HG02870 (cell line): ENCODE measurements at regions not wholly inside any gene's neighbourhood (a gene's known extent, or its start where the extent isn't known, plus 50 kb on each side); places are given as distances from the start of the nearest gene placed in this dataset.

ENCODE experiments used
- ATAC-seq: cut with Tn5 transposase; IDR thresholded peaks from one replicate; pipeline ENCODE4 v1.9.1; 2021; ENCODE audit warnings: mild to moderate bottlenecking, moderate library complexity; ENCODE audit not compliant: unreplicated experiment

- no peak for ATAC-seq
Measured at GRCh38 chr3:22568285-22568684, 634.8 kb upstream of the UBE2E2 start.

- ATAC-seq = no peak
Measured at GRCh38 chr3:22569570-22569969, 633.6 kb upstream of the UBE2E2 start.

- ATAC-seq = no peak
Measured at GRCh38 chr3:22581007-22581406, 622.1 kb upstream of the UBE2E2 start.

- no peak for ATAC-seq
Measured at GRCh38 chr3:22582266-22582665, 620.9 kb upstream of the UBE2E2 start.

GRCh38 chr3:22585504-22585903 lies 617.6 kb upstream of the UBE2E2 start:
- ATAC-seq = no peak

- ATAC-seq = no peak
Measured at GRCh38 chr3:22585911-22586310, 617.2 kb upstream of the UBE2E2 start.

GRCh38 chr3:22587446-22587845 lies 615.7 kb upstream of the UBE2E2 start:
- no peak for ATAC-seq

GRCh38 chr3:22593638-22594037 lies 609.5 kb upstream of the UBE2E2 start:
- no peak for ATAC-seq

- ATAC-seq = no peak
Measured at GRCh38 chr3:22594990-22595389, 608.1 kb upstream of the UBE2E2 start.

- ATAC-seq = no peak
Measured at GRCh38 chr3:22606461-22606860, 596.7 kb upstream of the UBE2E2 start.

GRCh38 chr3:22606938-22607337 lies 596.2 kb upstream of the UBE2E2 start:
- ATAC-seq = no peak

- ATAC-seq = no peak
Measured at GRCh38 chr3:22608093-22608492, 595.0 kb upstream of the UBE2E2 start.

GRCh38 chr3:22608721-22609120 lies 594.4 kb upstream of the UBE2E2 start:
- no peak for ATAC-seq

GRCh38 chr3:22609139-22609538 lies 594.0 kb upstream of the UBE2E2 start:
- no peak for ATAC-seq

GRCh38 chr3:22612927-22613326 lies 590.2 kb upstream of the UBE2E2 start:
- ATAC-seq = no peak

GRCh38 chr3:22615790-22616189 lies 587.3 kb upstream of the UBE2E2 start:
- no peak for ATAC-seq

GRCh38 chr3:22617372-22617771 lies 585.8 kb upstream of the UBE2E2 start:
- no peak for ATAC-seq

- no peak for ATAC-seq
Measured at GRCh38 chr3:22620498-22620897, 582.6 kb upstream of the UBE2E2 start.

- ATAC-seq = no peak
Measured at GRCh38 chr3:22621205-22621809, 581.8 kb upstream of the UBE2E2 start.

- ATAC-seq = no peak
Measured at GRCh38 chr3:22627993-22628499, 575.1 kb upstream of the UBE2E2 start.

- ATAC-seq = no peak
Measured at GRCh38 chr3:22632536-22632935, 570.6 kb upstream of the UBE2E2 start.

GRCh38 chr3:22634433-22634832 lies 568.7 kb upstream of the UBE2E2 start:
- ATAC-seq = peak; percentile 80
